ENCODE measurements at regions not wholly inside any gene's neighbourhood (a gene's known extent, or its start where the extent isn't known, plus 50 kb on each side); places are given as distances from the start of the nearest gene placed in this dataset.
"Not testable (repeated sequence)": the region's sequence is repeated elsewhere in the genome, so short reads cannot be mapped to it uniquely, and the experiment has no call there.

GRCh38 chr6:130600880-130601341 lies 226.3 kb upstream of the SMLR1 start:
- no peak for DNase-seq
- intact Hi-C loops (cut with DNase I), result no loop called here
- no peak for ATAC-seq

- ATAC-seq, result no peak
- intact Hi-C loops (cut with DNase I), result no loop called here
- no peak for DNase-seq
Observed at GRCh38 chr6:130602151-130602770, 224.9 kb upstream of the SMLR1 start.

GRCh38 chr6:130603391-130603790 lies 223.8 kb upstream of the SMLR1 start:
- intact Hi-C loops (cut with DNase I), result no loop called here
- ATAC-seq, result no peak
- no peak for DNase-seq

GRCh38 chr6:130604841-130605399 lies 222.3 kb upstream of the SMLR1 start:
- intact Hi-C loops (cut with DNase I), result no loop called here
- no peak for ATAC-seq
- DNase-seq, result no peak

- no peak for DNase-seq
- intact Hi-C loops (cut with DNase I), result no loop called here
- no peak for ATAC-seq
Observed at GRCh38 chr6:130610303-130610702, 216.9 kb upstream of the SMLR1 start.

GRCh38 chr6:130611366-130611765 lies 215.8 kb upstream of the SMLR1 start:
- intact Hi-C loops (cut with DNase I), result no loop called here
- no peak for ATAC-seq
- no peak for DNase-seq

- intact Hi-C loops (cut with DNase I), result no loop called here
- no peak for DNase-seq
- no peak for ATAC-seq
Observed at GRCh38 chr6:130613176-130613575, 214.0 kb upstream of the SMLR1 start.

GRCh38 chr6:130615816-130616215 lies 211.4 kb upstream of the SMLR1 start:
- intact Hi-C loops (cut with DNase I), result no loop called here
- DNase-seq, result no peak
- ATAC-seq, result no peak

GRCh38 chr6:130617658-130618057 lies 209.5 kb upstream of the SMLR1 start:
- intact Hi-C loops (cut with DNase I), result no loop called here
- DNase-seq (no peak), ATAC-seq (no peak)

GRCh38 chr6:130618806-130619205 lies 208.4 kb upstream of the SMLR1 start:
- not testable (repeated sequence) for DNase-seq

GRCh38 chr6:130620338-130620781 lies 206.8 kb upstream of the SMLR1 start:
- DNase-seq (no peak), ATAC-seq (no peak)
- intact Hi-C loops (cut with DNase I), result no loop called here

More at GRCh38 chr6:130618806-130619205, 208.4 kb upstream of the SMLR1 start:
- ATAC-seq; intact Hi-C loops (cut with DNase I): not testable (repeated sequence)

- no peak for DNase-seq
- intact Hi-C loops (cut with DNase I), result no loop called here
- no peak for ATAC-seq
Observed at GRCh38 chr6:130622142-130622541, 205.1 kb upstream of the SMLR1 start.

- no peak for DNase-seq
- intact Hi-C loops (cut with DNase I), result no loop called here
- ATAC-seq, result no peak
Observed at GRCh38 chr6:130624046-130624445, 203.2 kb upstream of the SMLR1 start.

GRCh38 chr6:130625825-130626527 lies 201.2 kb upstream of the SMLR1 start:
- intact Hi-C loops (cut with DNase I), result no loop called here
- DNase-seq, result no peak
- ATAC-seq, result no peak

GRCh38 chr6:130628862-130629261 lies 198.3 kb upstream of the SMLR1 start:
- intact Hi-C loops (cut with DNase I), result no loop called here
- DNase-seq (no peak), ATAC-seq (no peak)

- ATAC-seq (no peak), DNase-seq (no peak)
- intact Hi-C loops (cut with DNase I), result no loop called here
Observed at GRCh38 chr6:130629640-130630039, 197.6 kb upstream of the SMLR1 start.

- DNase-seq (no peak), ATAC-seq (peak in 1 of 2 donors; percentile 12)
- intact Hi-C loops (cut with DNase I), result no loop called here
Observed at GRCh38 chr6:130632277-130632676, 194.9 kb upstream of the SMLR1 start.

- intact Hi-C loops (cut with DNase I), result no loop called here
- DNase-seq (no peak), ATAC-seq (no peak)
Observed at GRCh38 chr6:130632897-130633296, 194.3 kb upstream of the SMLR1 start.

GRCh38 chr6:130643361-130643760 lies 183.8 kb upstream of the SMLR1 start:
- ATAC-seq, result no peak
- intact Hi-C loops (cut with DNase I), result no loop called here
- DNase-seq, result no peak

GRCh38 chr6:130644175-130644574 lies 183.0 kb upstream of the SMLR1 start:
- intact Hi-C loops (cut with DNase I), result no loop called here
- ATAC-seq (no peak), DNase-seq (no peak)

- intact Hi-C loops (cut with DNase I); ATAC-seq; DNase-seq: not testable (repeated sequence)
Observed at GRCh38 chr6:130644769-130645168, 182.4 kb upstream of the SMLR1 start.
